H1 (cell line): ENCODE measurements at regions not wholly inside any gene's neighbourhood (a gene's known extent, or its start where the extent isn't known, plus 50 kb on each side); places are given as distances from the start of the nearest gene placed in this dataset.

Experiments used
- CTCF ChIA-PET: fragments of 300-600 bp; sonication (Branson Sonifier 250); formaldehyde crosslinking; loops from one replicate; lab custom pipeline; 2021; ENCODE audit not compliant: partially characterized antibody; lab: Charles Lee
- POLR2A ChIA-PET: fragments of 300-600 bp; sonication (Branson Sonifier 250); formaldehyde crosslinking; loops from one replicate; lab custom pipeline; 2021; ENCODE audit warnings: inconsistent platforms; ENCODE audit not compliant: partially characterized antibody; lab: Charles Lee
- DNase-seq, 2 experiments: peaks; one replicate each; pipeline versions ENCODE4 v3.0.0 to v3.0.0-alpha.2; 2010 to 2022; ENCODE audit warnings: low spot score in 2 of 2, low read depth in 1 of 2, mixed read lengths in 1 of 2
- FAIRE-seq: peaks from 2 replicates; lab custom pipeline; 2011; peaks lifted over from hg19 to GRCh38; lab: Jason Lieb, UNC
- H2AFZ ChIP-seq: 2 replicates; pipeline ENCODE4 v1.8.1; 2012; ENCODE audit warnings: low read length, inconsistent platforms
- H2AK5ac ChIP-seq: 2 replicates; pipeline ENCODE4 v1.6.1; 2013; ENCODE audit warnings: low read depth, low read length
- H2BK120ac ChIP-seq: replicated peaks from 2 replicates; pipeline ENCODE3; 2013; ENCODE audit warnings: low read depth, low read length, inconsistent platforms
- H2BK12ac ChIP-seq: 2 replicates; pipeline ENCODE4 v1.6.1; 2013; ENCODE audit warnings: low read depth, low read length
- H2BK15ac ChIP-seq: 2 replicates; pipeline ENCODE4 v1.6.1; 2013; ENCODE audit warnings: low read length
- H2BK20ac ChIP-seq: 2 replicates; pipeline ENCODE4 v1.6.1; 2013; ENCODE audit warnings: low read length
- H2BK5ac ChIP-seq: 2 replicates; pipeline ENCODE4 v1.6.1; 2013; ENCODE audit warnings: low read depth, low read length
- H3K14ac ChIP-seq: 2 replicates; pipeline ENCODE4 v1.6.1; 2013; ENCODE audit warnings: inconsistent platforms; ENCODE audit not compliant: insufficient read length
- H3K18ac ChIP-seq: 2 replicates; pipeline ENCODE4 v1.6.1; 2013; ENCODE audit warnings: low read length; ENCODE audit errors: extremely low read depth
- H3K23ac ChIP-seq: 2 replicates; pipeline ENCODE4 v1.6.1; 2013; ENCODE audit warnings: inconsistent platforms; ENCODE audit not compliant: insufficient read length
- H3K23me2 ChIP-seq: 2 replicates; pipeline ENCODE4 v1.6.1; 2013; ENCODE audit warnings: low read depth, low read length
- H3K27ac ChIP-seq: 2 replicates; pipeline ENCODE4 v1.6.1; 2011; ENCODE audit warnings: low read depth, low read length, inconsistent platforms
- H3K27me3 ChIP-seq, 4 experiments: replicated peaks in 1 of 4; 1 replicate in 1 of 4; 2 replicates in 3 of 4; pipeline versions ENCODE4 v1.6.1 to v1.8.1; 2011 to 2013; ENCODE audit warnings: low read length in 3 of 4, mild to moderate bottlenecking in 3 of 4, inconsistent platforms in 2 of 4, mixed read lengths in 2 of 4, moderate library complexity in 1 of 4; ENCODE audit not compliant: control insufficient read depth in 3 of 4, insufficient read depth in 3 of 4; ENCODE audit errors: extremely low read depth in 1 of 4
- H3K36me3 ChIP-seq, 4 experiments: 2 replicates each; pipeline versions ENCODE4 v1.6.1 to v1.8.1; 2011 to 2013; ENCODE audit warnings: mild to moderate bottlenecking in 4 of 4, low read length in 3 of 4, moderate library complexity in 2 of 4, control low read depth in 1 of 4, inconsistent platforms in 1 of 4; ENCODE audit not compliant: insufficient read depth in 4 of 4, control insufficient read depth in 2 of 4
- H3K4ac ChIP-seq: replicated peaks from 2 replicates; pipeline ENCODE3; 2013; ENCODE audit warnings: low read length, low read depth, mixed read lengths, inconsistent platforms; ENCODE audit not compliant: insufficient read length
- H3K4me1 ChIP-seq, 4 experiments: replicated peaks in 1 of 4; 1 replicate in 1 of 4; 2 replicates in 3 of 4; pipeline versions ENCODE4 v1.6.1 to v1.8.1; 2011 to 2013; ENCODE audit warnings: low read length in 3 of 4, inconsistent platforms in 2 of 4, mixed read lengths in 1 of 4; ENCODE audit not compliant: insufficient read depth in 4 of 4, control insufficient read depth in 3 of 4
- H3K4me2 ChIP-seq, 2 experiments: 2 replicates each; pipeline versions ENCODE4 v1.6.1 to v1.8.1; 2011 to 2013; ENCODE audit warnings: low read depth in 2 of 2, low read length in 2 of 2, control low read depth in 1 of 2, inconsistent platforms in 1 of 2, mild to moderate bottlenecking in 1 of 2; ENCODE audit not compliant: insufficient read depth in 1 of 2
- H3K4me3 ChIP-seq, 4 experiments: fragments of 200-600, 300-600 bp in 1 of 4; sonication (generic), shearing (Covaris generic), sonication (Bioruptor Twin) in 1 of 4; 2 replicates each; pipeline versions ENCODE4 v1.5.1 to v1.8.1; 2011 to 2016; ENCODE audit warnings: low read length in 4 of 4, low read depth in 3 of 4, control low read depth in 2 of 4, inconsistent platforms in 2 of 4, mild to moderate bottlenecking in 2 of 4, mixed read lengths in 1 of 4, moderate library complexity in 1 of 4; ENCODE audit not compliant: insufficient read depth in 2 of 4; ENCODE audit errors: extremely low read depth in 1 of 4
- H3K56ac ChIP-seq: replicated peaks from 2 replicates; pipeline ENCODE3; 2013; ENCODE audit warnings: low read depth, mild to moderate bottlenecking, mixed read lengths, low read length, inconsistent platforms; ENCODE audit not compliant: insufficient read length
- H3K79me1 ChIP-seq: 2 replicates; pipeline ENCODE4 v1.6.1; 2013; ENCODE audit warnings: low read depth, low read length, control low read depth
- H3K79me2 ChIP-seq, 2 experiments: 2 replicates each; pipeline versions ENCODE4 v1.6.1 to v1.8.1; 2012 to 2013; ENCODE audit warnings: low read length in 2 of 2, mild to moderate bottlenecking in 2 of 2, inconsistent platforms in 1 of 2; ENCODE audit not compliant: insufficient read depth in 2 of 2, control insufficient read depth in 1 of 2
- H3K9ac ChIP-seq, 4 experiments: replicated peaks in 1 of 4; 1 replicate in 1 of 4; 2 replicates in 3 of 4; pipeline versions ENCODE4 v1.6.1 to v1.8.1; 2011 to 2013; ENCODE audit warnings: low read depth in 3 of 4, low read length in 3 of 4, control low read depth in 2 of 4, mild to moderate bottlenecking in 2 of 4, moderate library complexity in 2 of 4, inconsistent platforms in 1 of 4; ENCODE audit errors: extremely low read depth in 1 of 4
- H3K9me3 ChIP-seq, 2 experiments: 2 replicates each; pipeline versions ENCODE4 v1.6.1 to v1.8.1; 2012 to 2013; ENCODE audit warnings: mild to moderate bottlenecking in 2 of 2, moderate library complexity in 2 of 2, control low read depth in 1 of 2, inconsistent platforms in 1 of 2, low read depth in 1 of 2, low read length in 1 of 2, mixed read lengths in 1 of 2; ENCODE audit not compliant: insufficient read depth in 2 of 2
- H4K20me1 ChIP-seq, 2 experiments: replicated peaks in 1 of 2; 2 replicates each; pipeline versions ENCODE3 to v1.8.1; 2011 to 2013; ENCODE audit warnings: inconsistent platforms in 2 of 2, low read length in 2 of 2, mild to moderate bottlenecking in 1 of 2; ENCODE audit not compliant: insufficient read depth in 2 of 2, control insufficient read depth in 1 of 2
- H4K5ac ChIP-seq: 2 replicates; pipeline ENCODE4 v1.6.1; 2013; ENCODE audit warnings: low read length, low read depth, mixed read lengths, inconsistent platforms; ENCODE audit not compliant: insufficient read length
- H4K8ac ChIP-seq: 2 replicates; pipeline ENCODE4 v1.8.0; 2013; ENCODE audit warnings: mild to moderate bottlenecking, moderate library complexity, low read length, inconsistent platforms; ENCODE audit not compliant: insufficient read depth; ENCODE audit errors: extremely low read depth
- H4K91ac ChIP-seq: replicated peaks from 2 replicates; pipeline ENCODE3; 2013; ENCODE audit warnings: low read length, mixed read lengths, inconsistent platforms; ENCODE audit not compliant: insufficient read length
- CREB1 ChIP-seq: IDR thresholded peaks from 2 replicates; pipeline ENCODE4 v1.6.1; 2012; ENCODE audit warnings: inconsistent platforms
- GABPA ChIP-seq: IDR thresholded peaks from 2 replicates; pipeline ENCODE4 v1.6.1; 2011; ENCODE audit warnings: mild to moderate bottlenecking, low read length, moderate library complexity, borderline replicate concordance; ENCODE audit not compliant: insufficient read depth
- GTF2F1 ChIP-seq: IDR thresholded peaks from 2 replicates; pipeline ENCODE4 v1.6.1; 2012; ENCODE audit warnings: low read depth, low read length, improper control_type of control experiment, borderline replicate concordance
- NANOG ChIP-seq: IDR thresholded peaks from 2 replicates; pipeline ENCODE4 v1.6.1; 2011; ENCODE audit warnings: low read length, low read depth, mild to moderate bottlenecking, inconsistent platforms; ENCODE audit not compliant: insufficient read depth, poor library complexity, severe bottlenecking
- POLR2AphosphoS5 ChIP-seq: IDR thresholded peaks from 2 replicates; pipeline ENCODE4 v1.6.1; 2011; ENCODE audit warnings: low read depth, low read length
- RXRA ChIP-seq: IDR thresholded peaks from 2 replicates; pipeline ENCODE4 v1.6.1; 2011; ENCODE audit warnings: low read depth, mild to moderate bottlenecking, low read length, moderate library complexity; ENCODE audit not compliant: insufficient read depth
- SIRT6 ChIP-seq: IDR thresholded peaks from one replicate; pipeline ENCODE4 v1.7.1; 2012; ENCODE audit warnings: low read length, inconsistent platforms
- WGBS, 2 experiments: shearing (Covaris generic) in 1 of 2; methylation state at CpG; one replicate each; pipeline versions ENCODE4 v1.1.6 to v1.1.7; 2013 to 2015; ENCODE audit warnings: low lambda C conversion rate in 2 of 2, mixed read lengths in 2 of 2, inconsistent platforms in 1 of 2, low coverage in 1 of 2, missing lambda C conversion rate in 1 of 2; ENCODE audit not compliant: insufficient replicate concordance in 2 of 2, insufficient coverage in 1 of 2, insufficient read length in 1 of 2; ENCODE audit errors: extremely low coverage in 1 of 2, missing lambda C conversion rate in 1 of 2; 5-methylcytosine and 5-hydroxymethylcytosine counted together
- TF ChIP-seq, protein P1 (sequence below): IDR thresholded peaks from 2 replicates; pipeline ENCODE4 v1.6.1; 2012; ENCODE audit warnings: inconsistent platforms
- TF ChIP-seq, protein P2 (sequence below): IDR thresholded peaks from 2 replicates; pipeline ENCODE4 v1.6.1; 2012; ENCODE audit warnings: low read length, inconsistent platforms
- TF ChIP-seq, protein P3 (sequence below), 3 experiments: IDR thresholded peaks; 1 replicate in 2 of 3; 2 replicates in 1 of 3; pipeline versions ENCODE4 v1.5.1 to v1.6.1; 2011; ENCODE audit warnings: low read length in 3 of 3, mild to moderate bottlenecking in 3 of 3, inconsistent platforms in 2 of 3, low read depth in 1 of 3, moderate library complexity in 1 of 3; ENCODE audit not compliant: insufficient read depth in 1 of 3; ENCODE audit errors: control extremely low read depth in 1 of 3

DNA sequence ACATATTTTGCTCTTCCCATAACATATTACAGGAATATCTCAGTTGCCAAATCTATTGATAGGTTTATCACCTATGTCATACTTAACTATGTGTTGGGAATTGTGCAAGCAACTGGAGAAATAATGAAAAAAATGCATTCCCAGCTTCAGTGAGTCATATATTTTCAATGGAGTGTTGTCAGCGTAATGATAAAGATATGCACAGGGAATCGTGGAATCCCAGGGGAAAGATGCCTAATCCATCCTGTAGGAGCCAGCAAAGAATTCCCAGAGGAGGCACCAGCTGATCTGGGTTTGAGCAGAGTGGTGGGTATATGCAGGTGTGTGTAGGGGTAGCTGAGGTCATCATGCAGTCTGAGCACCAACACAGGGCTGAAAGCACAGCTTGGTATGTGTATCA lies 213.3 kb upstream of the DAB1 start:
- Histone ChIP-seq H3K27me3 (no peaks in the 10 kb centered on the region), H2BK20ac (no peak overlapping the region), H3K9me3 (peaks cover 0 to 4% of the 10 kb centered on the region in 2 experiments; a peak in 1 of 4 replicates), H4K8ac (no peak overlapping the region), H3K4ac (no peak overlapping the region), H3K4me2 (no peak overlapping the region), H2AK5ac (no peak overlapping the region), H3K18ac (no peak overlapping the region), H3K23ac (no peak overlapping the region), H3K79me2 (no peaks in the 10 kb centered on the region), H3K36me3 (no peaks in the 10 kb centered on the region), H2BK120ac (no peak overlapping the region), H4K20me1 (no peaks in the 10 kb centered on the region), H3K4me1 (peaks cover 0 to 5% (median 2%) of the 10 kb centered on the region in 4 experiments; a peak in 5 of 7 replicates), H2BK5ac (no peak overlapping the region), H3K79me1 (no peaks in the 10 kb centered on the region), H3K9ac (no peak overlapping the region), H4K5ac (no peak overlapping the region), H2BK12ac (no peak overlapping the region), H3K27ac (no peak overlapping the region), H2AFZ (no peak overlapping the region), H3K56ac (no peak overlapping the region), H2BK15ac (no peak overlapping the region), H3K23me2 (no peaks in the 10 kb centered on the region; the same call in 1 of the 2 replicates), H3K4me3 (no peak overlapping the region), H3K14ac (no peak overlapping the region), H4K91ac (no peak overlapping the region)
- no peak for FAIRE-seq
- DNase-seq, result no peak
- ChIA-PET POLR2A (no interaction called here), CTCF (no interaction called here)
- 83% methylated on average over 2 of the region's 2 CpGs; no CpG with 5 or more reads in 1 of the 2 experiments for WGBS, 2 experiments
- TF ChIP-seq, protein P1, sequence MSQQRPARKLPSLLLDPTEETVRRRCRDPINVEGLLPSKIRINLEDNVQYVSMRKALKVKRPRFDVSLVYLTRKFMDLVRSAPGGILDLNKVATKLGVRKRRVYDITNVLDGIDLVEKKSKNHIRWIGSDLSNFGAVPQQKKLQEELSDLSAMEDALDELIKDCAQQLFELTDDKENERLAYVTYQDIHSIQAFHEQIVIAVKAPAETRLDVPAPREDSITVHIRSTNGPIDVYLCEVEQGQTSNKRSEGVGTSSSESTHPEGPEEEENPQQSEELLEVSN, result no peak
- no peak for TF ChIP-seq NANOG
- TF ChIP-seq, protein P2, sequence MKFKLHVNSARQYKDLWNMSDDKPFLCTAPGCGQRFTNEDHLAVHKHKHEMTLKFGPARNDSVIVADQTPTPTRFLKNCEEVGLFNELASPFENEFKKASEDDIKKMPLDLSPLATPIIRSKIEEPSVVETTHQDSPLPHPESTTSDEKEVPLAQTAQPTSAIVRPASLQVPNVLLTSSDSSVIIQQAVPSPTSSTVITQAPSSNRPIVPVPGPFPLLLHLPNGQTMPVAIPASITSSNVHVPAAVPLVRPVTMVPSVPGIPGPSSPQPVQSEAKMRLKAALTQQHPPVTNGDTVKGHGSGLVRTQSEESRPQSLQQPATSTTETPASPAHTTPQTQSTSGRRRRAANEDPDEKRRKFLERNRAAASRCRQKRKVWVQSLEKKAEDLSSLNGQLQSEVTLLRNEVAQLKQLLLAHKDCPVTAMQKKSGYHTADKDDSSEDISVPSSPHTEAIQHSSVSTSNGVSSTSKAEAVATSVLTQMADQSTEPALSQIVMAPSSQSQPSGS, result no peak
- no peak for TF ChIP-seq GABPA
- TF ChIP-seq POLR2AphosphoS5, result no peak
- no peak for TF ChIP-seq SIRT6
- TF ChIP-seq, protein P3, sequence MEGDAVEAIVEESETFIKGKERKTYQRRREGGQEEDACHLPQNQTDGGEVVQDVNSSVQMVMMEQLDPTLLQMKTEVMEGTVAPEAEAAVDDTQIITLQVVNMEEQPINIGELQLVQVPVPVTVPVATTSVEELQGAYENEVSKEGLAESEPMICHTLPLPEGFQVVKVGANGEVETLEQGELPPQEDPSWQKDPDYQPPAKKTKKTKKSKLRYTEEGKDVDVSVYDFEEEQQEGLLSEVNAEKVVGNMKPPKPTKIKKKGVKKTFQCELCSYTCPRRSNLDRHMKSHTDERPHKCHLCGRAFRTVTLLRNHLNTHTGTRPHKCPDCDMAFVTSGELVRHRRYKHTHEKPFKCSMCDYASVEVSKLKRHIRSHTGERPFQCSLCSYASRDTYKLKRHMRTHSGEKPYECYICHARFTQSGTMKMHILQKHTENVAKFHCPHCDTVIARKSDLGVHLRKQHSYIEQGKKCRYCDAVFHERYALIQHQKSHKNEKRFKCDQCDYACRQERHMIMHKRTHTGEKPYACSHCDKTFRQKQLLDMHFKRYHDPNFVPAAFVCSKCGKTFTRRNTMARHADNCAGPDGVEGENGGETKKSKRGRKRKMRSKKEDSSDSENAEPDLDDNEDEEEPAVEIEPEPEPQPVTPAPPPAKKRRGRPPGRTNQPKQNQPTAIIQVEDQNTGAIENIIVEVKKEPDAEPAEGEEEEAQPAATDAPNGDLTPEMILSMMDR (IDR thresholded peaks at IDR 0.05; ENCODE audit: control extremely low read depth in 1 of 3, insufficient read depth in 1 of 3, low read depth in 1 of 3, low read length in 3 of 3), result no peak
- TF ChIP-seq CREB1, result no peak
- TF ChIP-seq RXRA, result no peak
- no peak for TF ChIP-seq GTF2F1
